Uterus (tissue), 2 donors: ENCODE measurements at regions not wholly inside any gene's neighbourhood (a gene's known extent, or its start where the extent isn't known, plus 50 kb on each side); places are given as distances from the start of the nearest gene placed in this dataset.

Source experiments
- CTCF ChIP-seq, 4 experiments: fragments of 200-600 bp in 2 of 4; fragments of 450-650 bp in 2 of 4; sonication (generic) in 2 of 4; IDR thresholded peaks; one replicate each; pipeline ENCODE4 v1.5.1; 2016 to 2019; ENCODE audit warnings: antibody characterized with exemption in 4 of 4, mild to moderate bottlenecking in 2 of 4, moderate library complexity in 1 of 4
- POLR2A ChIP-seq, 2 donors: fragments of 450-650 bp; IDR thresholded peaks; one replicate each; pipeline ENCODE4 v1.6.1; 2016; ENCODE audit warnings: antibody characterized with exemption in 2 of 2, mild to moderate bottlenecking in 1 of 2, moderate library complexity in 1 of 2

GRCh38 chr4:187071946-187072600 lies 348.4 kb upstream of the FAT1 start:
- no peak for TF ChIP-seq CTCF (IDR thresholded peaks at IDR 0.05)
- no peak for TF ChIP-seq POLR2A (IDR thresholded peaks at IDR 0.05)
